Cerebellar cortex (tissue), 1 donor: ENCODE measurements at regions not wholly inside any gene's neighbourhood (a gene's known extent, or its start where the extent isn't known, plus 50 kb on each side); places are given as distances from the start of the nearest gene placed in this dataset.
"Not testable (repeated sequence)": the region's sequence is repeated elsewhere in the genome, so short reads cannot be mapped to it uniquely, and the experiment has no call there.

Experiments
- DNase-seq: peaks from one replicate; pipeline ENCODE4 v3.0.0-alpha.2; 2015; ENCODE audit warnings: low spot score

DNA sequence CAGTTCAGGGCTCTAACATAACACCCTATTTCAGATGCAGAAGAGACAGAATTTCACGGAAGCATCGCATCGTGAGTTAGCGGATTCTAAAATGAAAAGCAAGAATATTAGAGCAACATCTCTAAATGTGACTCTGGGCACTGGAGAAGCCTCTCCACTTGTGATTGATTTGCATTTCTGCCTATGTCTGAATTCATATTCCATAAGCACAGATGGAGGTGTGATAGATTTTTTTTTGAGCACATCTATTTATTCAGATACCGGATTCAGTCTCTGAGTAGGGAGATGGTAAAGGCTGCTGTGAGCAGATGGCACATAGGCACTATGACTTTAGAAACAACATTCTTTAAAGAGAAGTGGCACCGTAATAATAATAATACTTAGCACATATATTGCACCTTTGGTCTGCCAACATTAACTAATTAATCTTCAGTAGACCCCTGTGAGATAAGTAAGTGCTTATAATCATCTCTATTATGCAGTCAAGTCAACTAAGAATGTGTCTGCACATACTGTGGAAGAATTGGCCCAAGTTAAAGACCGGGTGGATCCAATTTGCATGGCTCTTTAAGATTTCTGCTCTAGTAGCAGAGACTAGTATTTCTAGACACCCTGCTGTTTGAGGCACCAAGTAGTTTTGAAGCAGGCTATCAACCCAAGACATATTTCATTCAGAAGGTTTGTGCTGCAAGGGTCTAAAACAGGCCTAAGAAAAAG lies 685.0 kb downstream of the CETN3 start:
- DNase-seq = no peak

DNA sequence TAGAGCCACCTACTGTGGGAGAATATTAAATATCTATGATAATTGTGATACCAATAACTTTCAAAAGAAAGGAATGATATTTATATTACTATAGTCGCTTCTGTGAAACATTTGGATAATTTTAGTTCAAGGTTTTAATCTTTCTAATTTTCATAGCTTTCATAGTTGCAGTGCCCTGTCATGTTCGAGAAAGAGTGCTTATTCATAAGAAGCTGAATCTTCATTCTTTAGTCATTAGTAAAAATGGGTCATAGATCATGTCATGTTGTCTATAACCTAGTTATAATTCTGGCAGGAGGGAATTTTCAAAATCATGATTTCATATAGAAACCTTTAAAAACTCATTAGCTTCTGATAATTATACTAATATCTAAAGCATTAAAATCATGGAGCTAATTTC lies 685.6 kb downstream of the CETN3 start:
- no peak for DNase-seq

DNA sequence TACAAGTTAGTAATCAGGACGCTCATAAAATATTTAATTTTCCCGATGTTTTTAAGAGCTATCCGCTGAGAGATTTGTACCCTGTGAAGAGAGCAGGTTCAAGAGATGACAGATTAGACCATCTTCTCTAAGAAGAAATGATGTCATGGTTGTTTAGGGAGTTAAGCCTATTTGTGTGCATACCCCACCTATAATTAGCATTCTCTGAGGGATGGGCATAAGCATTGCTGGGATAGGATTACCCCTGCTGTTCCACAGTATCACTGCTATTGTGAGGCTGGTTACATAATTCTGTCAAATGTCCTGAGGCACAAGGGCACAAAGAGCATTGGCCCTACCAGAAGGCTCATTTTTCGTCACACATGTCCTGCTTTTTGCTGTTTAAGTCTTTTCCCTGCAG lies 687.0 kb downstream of the CETN3 start:
- no peak for DNase-seq

DNA sequence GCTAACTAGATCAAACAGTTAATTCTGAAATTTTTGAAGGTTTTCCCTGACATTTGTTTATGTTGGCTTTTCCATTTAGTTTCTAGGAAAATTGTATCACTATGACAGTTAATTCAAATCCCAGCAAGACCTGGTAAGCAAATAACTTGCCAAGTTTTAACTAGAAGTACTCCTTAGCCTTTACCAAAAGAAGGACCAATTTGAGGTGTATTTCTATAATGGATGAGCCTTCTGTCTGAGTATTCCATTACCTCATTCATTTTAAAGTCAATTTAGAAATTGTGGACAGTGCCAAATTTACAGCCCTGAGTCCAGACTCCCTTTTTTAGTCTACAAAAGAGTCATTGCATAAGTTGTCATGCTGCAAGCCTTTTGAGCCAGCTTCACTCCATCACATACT lies 687.6 kb downstream of the CETN3 start:
- no peak for DNase-seq

DNA sequence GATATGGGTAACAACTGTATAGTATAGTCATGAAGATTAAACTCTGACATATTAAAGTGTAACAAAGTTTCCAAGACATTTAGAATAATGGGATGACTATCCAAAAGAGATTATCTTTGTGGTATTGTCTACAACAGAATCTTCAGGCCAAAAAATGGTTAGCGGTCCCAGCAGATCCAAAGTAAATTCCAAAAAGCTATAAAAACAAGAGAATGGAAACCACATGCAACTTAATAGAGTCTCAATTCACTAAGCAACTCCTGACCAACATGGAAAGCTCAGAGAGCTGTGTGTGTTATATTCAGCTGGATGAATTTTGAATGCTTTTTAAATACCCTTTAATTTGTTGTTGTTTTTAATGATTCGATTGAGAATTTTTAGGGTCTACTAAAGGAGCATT lies 688.2 kb downstream of the CETN3 start:
- no peak for DNase-seq

DNA sequence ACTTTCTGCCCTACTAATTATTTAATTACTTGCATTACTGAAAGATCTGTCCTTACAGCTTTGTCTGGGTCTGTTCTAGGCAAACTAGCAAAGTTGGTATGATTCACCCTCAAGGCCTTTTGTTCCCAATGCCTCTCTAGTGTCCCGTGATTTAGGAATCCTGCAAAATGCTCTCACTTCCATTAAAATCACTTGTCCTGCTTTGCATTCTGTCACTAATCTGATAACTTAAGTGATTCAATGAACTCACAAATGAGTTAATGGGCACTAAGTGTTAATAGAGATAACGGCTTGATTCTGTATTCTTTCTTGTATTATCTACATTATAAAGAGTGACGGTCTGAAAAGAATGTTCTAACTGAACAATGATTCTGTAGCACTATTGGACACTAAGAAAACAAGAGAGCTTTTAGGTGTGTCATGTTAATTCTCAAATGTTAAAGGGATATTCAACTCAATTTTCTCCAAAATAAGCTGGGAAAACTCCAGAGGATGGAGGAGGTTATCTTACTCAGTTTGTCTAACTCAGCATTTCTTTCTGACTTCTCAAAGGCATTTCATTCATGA lies 697.3 kb downstream of the CETN3 start:
- DNase-seq = no peak

DNA sequence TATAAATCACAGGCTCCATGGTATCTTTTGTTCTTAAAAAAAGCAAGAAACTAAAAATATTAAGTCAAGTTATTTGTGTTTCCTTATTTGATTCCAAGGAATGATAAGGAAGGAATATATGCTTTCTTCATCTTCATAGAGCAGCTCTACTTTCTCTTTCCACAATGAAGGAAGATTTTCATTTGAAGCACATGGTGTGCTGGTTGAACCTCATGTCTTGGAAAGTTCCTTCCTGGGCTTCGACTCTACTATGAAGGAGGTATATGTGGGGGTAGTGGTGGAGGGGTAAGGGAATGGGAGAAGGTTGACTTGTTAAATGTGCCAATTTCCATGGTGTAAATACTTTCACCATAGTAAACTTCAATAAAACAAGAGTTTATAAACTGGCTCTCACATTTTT lies 698.0 kb downstream of the CETN3 start:
- no peak for DNase-seq

DNA sequence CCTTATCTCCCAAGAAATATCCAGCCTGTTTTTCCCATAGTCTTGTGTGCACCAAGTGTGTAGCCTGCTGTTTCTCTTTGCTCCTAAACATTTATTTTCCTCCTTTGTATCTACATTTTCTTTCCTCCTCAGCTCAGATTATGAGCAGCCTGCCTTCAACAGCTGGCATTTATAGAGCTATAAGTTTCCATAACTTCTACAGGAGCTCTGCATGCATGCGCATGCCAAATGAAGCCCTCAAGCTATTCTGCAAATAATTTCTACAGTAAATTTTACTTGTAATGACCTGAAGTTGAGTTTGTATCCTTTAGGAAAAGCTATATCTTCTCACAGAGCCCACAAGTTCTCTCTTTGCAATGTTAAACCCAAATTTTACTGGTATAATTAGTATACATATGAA lies 699.5 kb downstream of the CETN3 start:
- DNase-seq = no peak

DNA sequence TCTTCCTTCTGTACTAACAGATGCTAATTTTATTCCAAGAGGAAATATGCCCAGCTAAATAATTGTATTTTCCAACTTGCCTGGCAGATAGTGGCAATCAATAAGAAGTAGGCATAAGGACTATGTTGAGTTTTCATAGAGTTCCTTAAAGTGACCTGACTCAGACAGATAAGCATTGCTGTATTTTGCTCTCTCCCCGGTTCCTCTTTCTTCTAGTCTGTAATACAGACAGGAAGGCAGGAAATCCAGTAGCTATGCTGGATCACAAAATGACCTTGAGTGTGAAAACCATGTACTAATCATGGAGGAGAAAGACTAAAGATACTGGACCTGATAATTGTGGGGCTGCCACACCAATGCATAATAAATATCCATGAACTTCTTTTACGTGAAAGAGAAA lies 701.7 kb downstream of the CETN3 start:
- DNase-seq = no peak

DNA sequence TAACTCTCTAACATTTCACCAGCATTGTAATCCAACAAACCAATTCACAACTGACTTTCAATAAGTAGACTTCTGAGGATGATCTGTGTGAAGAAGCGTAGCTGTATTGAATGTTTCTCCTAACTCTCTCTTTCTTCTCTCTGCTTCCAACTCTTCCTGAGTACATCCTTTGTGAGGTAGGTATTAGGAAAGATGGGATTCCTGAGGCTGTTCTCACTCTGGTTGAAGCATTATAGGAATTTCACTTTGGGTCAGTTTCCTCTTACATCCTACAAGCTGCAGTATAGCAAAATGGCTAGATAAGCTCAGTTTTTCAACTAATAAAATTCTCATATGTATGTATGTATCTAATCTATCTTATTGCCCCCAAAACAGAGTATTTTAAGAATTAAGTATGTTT lies 702.8 kb downstream of the CETN3 start:
- DNase-seq = no peak

DNA sequence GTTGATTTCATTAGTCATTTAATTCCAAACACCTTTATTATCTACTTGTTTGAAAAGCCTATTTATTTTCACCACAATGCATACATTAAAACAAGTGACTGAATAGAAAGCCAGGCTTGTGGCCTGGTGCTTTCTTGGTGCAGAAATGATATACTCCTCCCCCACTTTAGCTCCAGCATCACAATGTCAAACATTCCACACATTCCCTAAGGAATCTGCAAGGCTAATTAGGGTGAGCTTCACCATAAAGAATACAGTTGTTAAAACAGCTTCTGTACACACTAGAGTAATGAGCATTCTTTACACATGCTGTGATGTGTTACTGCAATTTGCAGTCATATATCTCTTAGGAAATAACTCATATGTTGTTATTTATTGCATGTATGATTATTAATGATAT lies 705.7 kb downstream of the CETN3 start:
- no peak for DNase-seq

DNA sequence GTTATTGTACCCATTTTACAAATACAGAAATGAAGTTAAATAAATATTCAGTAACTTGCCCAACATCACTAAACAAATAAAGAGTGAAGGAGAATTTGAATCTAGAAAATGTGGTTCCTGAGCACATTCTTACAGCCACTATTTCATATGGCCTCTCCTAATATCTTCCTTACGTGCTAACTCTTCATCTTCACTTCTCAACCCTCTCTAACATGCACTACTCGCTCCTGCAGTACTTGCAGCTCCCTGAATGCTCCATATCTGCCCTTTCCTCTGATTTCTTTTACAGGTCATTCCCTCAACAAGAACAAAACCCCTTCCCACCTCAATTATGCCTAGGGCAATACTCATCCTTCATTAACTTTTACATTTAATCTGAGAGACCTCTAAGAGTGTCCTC lies 711.5 kb downstream of the CETN3 start:
- DNase-seq = no peak

DNA sequence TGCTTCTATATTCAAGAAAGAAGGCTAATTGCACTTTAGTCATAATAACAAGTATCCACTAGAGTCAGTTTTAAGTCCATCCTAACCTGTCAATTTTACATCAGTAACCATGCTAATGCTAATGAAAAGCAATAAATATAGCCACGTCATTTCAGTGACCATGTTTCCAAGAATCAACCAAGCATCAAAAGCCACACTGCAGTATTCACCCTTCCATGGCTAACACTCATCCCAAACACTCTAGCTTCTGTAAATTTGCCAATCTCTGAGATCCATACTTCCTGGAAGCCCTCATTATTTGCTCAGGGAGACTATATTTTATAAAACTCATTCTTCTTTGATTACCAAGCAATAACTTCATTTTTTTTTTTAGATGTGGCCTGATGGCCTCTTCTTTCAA lies 712.0 kb downstream of the CETN3 start:
- no peak for DNase-seq

DNA sequence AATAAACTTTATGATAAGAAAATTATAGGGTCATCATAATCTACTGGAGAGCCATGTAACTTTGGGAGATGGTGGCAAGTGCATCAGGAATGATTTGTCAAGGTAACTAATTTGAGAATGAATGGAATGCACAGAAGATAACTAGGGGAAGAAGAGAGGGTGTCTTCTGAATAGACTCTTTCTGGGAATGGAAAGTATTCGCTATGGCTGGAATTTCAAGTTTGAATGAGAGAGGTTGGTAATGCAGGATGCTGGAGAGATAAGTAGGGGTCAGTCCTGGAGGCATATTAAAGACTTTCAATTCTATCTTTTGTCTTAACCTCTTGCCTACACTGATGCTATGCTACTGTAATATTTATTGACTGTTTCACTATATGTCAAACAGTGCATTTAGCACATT lies 714.2 kb downstream of the CETN3 start:
- no peak for DNase-seq

DNA sequence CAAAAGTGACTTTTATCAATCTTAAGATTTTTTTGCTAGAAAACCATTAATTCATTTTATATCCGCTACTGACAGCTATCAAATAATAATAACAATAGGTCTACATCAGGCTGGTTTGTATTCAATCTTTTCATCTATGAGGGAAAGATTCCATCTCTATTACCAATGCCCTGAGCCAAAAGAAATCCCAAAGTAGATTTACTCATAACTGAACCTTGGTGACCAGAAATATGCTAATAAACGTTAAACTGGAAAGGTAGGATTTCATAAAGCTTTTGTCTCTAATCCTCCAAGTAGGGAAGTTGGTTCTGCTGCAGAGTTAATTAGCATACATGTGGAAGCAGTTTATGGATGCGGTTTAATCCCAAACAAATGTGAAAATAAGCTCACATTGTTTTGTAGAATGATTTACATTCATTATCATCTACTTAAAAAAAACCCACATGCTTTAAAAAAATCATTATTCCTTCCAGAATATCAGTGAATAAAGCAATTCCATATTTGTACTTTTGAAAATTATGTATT lies 715.5 kb downstream of the CETN3 start:
- DNase-seq = no peak

DNA sequence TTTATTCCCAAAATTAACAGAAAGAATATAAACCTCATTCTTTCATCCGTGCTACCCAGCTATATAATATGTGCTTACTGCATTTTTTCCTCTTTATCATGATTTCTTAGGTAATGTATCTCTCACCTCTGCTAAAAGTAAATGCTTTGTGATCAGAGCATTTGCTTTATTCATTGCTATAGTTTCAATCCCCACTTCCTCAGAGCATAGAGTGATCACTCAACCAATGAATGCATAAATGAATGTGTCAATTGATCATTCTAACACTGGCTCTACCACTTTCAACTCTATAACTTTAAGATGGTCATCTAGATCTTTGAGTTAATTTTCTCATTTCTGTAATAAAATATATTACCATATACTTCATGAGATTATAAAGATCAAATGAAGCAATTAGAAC lies 719.2 kb downstream of the CETN3 start:
- DNase-seq = no peak

DNA sequence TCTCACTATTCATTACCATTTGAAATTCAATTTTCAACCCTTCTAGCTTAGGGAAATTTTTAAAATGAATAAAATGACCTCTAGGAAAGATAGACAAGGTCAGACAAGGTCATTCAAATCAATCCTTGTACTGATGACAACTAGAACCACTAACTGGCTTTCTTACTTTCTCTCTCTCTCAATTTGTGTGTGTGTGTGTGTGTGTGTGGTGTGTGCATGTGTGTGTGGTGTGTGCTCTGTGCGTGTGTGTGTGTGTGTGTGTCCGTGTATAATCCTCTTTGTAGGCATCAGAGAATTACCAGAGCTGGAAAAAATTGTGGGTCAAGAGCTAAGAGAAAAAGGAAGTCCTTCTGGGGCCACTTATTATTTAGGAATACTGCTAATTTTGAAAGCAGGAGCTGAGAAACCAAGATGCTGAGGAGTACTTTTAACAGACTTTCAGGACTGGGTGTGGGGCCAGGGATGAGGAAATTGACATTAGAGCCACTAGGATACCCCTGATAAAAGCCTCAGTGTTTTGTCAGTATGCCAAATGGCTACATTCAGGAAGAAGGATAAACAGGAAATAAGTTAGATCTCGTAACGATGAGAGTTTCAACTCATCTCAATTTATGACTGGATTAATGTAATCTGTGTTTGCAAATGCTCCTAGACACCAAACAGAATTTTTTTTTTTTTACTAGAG lies 723.3 kb downstream of the CETN3 start:
- DNase-seq = no peak

DNA sequence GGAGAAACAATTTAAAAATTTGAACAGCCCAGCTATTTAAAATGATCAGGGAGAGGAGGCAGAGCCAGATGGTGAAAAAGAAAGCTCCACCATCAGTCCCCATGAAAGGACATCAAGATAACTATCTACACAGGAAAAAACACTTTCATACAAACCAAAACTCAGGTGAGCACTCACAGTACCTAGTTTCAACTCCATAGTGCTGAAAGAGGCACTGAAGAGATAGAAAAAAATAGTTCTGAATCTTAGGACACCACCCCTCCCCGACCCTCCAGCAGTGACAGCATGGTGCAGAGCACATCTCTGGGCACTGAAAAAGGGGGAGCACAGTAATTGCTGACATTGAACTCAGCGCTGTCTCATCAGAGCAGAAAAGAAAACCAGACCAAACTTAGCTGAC lies 732.9 kb downstream of the CETN3 start:
- no peak for DNase-seq

DNA sequence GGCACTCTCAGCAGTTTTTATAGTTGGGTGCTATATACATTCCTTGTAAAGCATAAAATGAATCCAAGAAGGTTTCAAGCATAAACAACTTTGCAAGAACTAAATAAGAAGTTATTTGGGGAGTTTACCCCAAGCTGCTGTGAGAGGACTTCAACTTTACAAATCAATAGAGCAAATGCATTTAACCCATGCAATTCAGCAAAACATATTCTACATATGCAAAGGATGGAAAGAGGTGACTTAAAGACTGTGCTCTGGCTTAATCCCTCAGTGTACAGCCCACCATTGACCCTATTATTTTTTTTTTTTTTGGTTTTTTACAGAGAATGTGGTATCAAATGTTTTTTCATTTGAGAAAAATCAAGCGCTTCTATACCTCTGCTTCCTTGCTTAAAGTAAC lies 736.5 kb downstream of the CETN3 start:
- no peak for DNase-seq

DNA sequence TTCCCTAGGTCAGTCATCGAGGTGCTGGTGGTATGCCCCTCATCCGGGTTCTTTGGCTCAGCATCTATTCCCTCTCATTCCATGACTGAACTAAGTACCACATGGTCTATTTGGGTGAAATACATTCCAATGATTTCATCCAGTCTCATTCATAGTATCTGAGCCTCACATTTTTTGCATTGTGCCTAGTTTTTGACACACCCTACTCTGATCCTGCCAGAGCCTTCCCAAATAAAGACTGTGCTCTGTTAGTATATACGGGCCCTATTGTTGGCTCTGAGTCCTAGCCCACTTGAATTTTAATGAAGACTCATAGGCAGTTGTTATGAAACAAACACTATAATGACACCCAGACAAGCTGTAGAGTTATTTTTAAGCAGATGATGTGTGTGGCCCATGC lies 740.7 kb downstream of the CETN3 start:
- DNase-seq = no peak

DNA sequence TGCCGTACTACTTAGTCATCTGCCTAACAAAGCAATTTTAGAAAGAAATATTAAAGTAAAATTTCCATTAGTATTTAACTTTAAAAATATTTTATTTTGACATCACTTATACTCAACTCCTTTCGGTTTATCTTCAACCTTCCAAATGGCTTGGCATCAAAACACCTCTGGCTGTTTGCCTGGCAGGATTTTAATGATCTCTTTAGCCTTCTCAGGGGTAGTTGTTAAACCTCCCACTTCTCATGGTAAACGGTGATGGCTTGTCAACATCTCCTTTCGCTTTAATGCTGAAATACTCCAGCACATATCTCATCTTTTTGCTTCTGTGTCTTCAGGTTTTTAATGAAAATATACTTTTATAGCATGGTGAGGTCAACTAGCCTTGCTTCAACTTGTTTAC lies 747.1 kb downstream of the CETN3 start:
- no peak for DNase-seq

DNA sequence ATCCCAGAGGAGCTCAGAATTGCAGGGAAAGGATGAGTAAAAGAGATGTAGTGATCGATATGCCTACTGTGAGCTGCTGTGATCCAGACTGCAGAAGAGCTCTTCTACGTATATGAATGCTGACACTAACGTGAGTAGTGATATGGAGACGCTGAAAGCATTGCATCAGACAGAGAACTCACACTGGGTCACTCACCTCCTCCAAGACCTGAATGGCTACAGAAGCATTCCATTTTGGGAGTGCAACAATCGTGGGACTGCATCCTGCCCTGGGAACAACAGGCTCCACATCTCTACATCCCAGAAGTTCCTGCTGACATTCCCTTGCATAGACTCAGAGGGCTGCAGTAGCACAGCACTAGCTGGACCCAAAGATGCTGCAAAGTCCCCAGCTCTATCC lies 755.9 kb upstream of the MEF2C start:
- no peak for DNase-seq

DNA sequence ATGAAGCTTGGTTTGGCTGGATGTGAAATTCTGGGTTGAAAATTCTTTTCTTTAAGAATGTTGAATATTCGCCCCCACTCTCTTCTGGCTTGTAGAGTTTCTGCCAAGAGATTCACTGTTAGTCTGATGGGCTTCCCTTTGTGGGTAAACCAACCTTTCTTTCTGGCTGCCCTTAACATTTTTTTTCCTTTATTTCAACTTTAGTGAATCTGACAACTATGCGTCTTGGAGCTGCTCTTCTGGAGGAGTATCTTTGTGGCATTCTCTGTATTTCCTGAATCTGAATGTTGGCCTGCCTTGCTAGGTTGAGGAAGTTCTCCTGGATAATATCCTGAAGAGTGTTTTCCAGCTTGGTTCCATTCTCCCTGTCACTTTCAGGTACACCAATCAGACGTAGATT lies 751.2 kb upstream of the MEF2C start:
- not testable (repeated sequence) for DNase-seq

DNA sequence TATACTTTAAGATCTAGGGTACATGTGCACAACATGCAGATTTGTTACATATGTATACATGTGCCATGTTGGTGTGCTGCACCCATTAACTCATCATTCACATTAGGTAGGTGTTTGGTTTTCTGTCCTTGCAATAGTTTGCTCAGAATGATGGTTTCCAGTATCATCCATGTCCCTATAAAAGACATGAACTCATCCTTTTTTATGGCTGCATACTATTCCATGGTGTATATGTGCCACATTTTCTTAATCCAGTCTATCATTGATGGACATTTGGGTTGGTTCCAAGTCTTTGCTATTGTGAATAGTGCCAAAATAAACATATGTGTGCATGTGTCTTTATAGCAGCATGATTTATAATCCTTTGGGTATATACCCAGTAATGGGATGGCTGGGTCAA lies 747.1 kb upstream of the MEF2C start:
- not testable (repeated sequence) for DNase-seq
